NCI-H2227 treated with DMSO at 0.1 percent for 48 hours (cell line): ENCODE measurements at regions not wholly inside any gene's neighbourhood (a gene's known extent, or its start where the extent isn't known, plus 50 kb on each side); places are given as distances from the start of the nearest gene placed in this dataset.

Experiments used
- DNase-seq: peaks from one replicate; lab custom pipeline; 2025; lab: John Stamatoyannopoulos, UW

DNA sequence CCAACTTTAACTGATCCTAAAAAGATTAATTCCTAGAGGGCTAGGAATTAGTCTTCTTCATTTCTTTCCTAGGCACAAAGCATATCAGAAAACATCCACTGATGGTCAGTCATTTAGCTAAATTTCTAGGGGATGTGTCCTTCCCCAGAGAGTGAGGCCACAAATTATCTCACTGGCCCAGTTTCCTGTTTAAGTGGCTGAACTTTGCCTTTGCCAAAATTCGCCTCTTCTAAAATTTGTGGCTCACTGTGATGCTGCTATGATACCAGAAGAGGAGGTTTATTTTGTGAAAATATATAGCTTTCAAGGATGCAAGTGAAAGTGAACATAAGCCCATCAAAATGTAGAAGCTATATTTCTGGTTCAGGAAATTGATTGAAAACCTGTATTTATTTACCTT, 98.1 kb upstream of the FER start:
- DNase-seq, result no peak

DNA sequence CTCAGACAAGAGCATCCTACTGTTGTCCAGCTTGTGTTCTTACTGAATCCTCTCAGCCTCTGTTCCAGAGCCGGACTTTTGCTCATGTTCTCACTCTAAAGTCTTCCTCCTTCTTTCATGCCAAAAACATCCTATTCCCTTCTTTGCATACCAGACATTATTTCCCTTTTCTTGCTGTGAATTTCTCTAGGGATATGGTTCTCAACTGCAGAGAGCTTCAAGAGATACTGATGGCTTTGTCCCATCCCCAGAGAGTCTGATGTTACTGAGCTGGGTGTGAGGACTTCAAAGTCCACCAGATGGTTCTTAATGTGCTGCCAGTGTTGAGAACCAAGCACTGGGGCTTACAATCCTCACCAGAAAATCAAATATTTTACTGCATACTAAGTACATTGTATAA, 98.6 kb upstream of the FER start:
- no peak for DNase-seq

DNA sequence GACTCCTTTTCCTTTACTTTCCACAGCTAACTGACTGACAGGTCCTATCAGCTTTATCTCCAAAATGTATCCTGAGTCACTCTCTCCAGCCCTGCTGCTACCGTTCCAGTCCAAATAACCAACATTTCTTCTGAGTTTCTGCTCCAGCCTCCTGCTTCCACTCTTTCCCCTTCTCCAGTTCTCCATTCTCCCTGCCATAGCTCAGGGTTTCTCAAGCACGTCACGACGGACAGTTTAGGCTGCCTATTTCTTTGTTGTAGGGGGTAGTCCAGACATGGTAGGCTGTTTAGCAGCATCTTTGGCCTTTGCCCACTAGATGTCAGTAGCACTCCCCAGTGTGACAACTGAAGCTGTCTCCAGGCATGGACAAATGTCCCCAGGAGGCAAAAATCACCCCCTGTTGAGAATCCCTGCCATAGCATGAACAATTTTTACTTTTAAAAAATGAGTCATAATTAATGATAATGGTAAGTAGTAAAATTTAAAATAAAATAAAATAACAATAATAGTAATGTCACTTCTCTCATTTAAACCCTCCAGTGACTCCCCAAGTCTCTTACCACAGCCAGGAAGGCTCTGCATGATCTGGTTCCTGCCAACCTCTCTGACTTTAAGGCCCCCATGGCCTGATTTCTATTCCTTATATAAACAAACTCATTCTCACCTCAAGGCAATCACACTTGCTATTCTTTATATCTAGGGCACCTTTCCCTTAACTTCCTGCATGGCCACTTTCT, 105.4 kb upstream of the FER start:
- DNase-seq, result peak; percentile 36

DNA sequence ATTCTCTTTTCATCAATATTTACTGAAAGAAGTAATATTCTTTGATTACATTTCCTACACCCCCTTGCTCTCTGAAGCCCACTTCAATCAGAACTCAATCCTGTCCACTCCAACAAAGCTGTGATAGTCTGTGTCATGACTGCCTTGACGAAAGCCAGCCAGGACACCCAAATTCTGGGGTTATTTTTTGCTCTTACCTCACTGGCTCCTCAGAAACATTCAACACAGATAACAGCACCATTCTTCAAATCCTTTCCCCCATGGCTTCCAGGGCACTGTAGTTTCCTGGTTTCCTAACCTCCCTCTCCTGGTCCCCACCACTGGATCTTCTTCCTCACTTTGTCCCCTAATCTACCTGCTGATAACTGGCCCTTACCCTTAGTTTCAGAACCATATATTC, 106.1 kb upstream of the FER start:
- DNase-seq, result no peak

DNA sequence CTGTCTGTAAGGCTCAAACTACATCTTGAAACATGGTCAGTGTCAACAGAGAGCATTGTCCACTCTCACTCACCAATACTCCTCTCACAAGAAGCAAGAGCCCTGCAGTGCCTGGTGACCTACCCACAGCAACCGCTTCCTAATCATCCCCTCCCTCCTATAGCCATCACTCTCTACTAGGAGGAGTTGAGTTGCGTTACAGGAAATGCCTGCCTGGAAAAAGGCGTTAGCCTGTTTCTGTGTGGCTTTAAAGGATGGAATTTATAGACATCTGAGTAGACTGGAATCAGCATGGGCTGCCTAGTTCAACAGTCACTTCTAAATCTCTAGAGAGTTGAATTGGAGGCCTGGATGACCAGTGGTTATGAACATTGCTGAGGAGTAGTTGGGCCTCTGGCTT, 108.3 kb upstream of the FER start:
- DNase-seq, result no peak

DNA sequence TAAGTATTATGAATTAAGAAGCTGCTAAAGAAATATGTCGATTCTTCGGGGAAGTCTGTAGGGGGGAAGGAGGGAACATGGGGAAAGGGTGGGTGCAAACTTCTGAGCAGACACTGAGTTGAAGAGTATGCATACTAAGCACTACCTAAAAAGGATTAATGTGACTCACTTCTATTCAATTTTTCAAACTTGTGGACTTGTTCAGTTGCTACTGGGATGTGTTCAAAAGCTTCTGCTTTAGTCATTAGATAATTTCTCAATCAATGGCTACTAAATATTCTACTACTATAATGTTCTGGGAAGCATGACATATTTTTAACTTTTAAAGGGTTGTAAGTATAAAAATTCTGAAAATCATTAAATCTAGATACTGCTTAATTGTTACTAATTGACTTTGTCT, 109.7 kb upstream of the FER start:
- DNase-seq, result no peak

DNA sequence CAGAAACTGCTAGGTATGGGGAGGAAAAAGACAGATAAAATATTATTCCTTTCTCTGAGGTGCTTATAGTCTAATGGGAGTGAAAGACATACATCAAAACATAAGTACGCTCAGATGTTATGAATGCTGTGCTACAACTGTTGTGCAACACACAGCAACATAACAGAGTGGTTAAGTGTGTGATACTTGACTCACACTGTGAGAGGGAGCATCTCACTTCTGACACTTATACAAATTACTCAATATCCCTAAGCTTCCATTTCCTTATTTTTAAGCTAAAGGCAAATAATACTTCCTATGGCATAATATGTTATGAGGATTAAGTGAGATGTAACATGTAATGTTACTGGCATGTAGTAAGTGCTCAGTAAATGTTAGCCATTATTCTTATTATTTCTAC, 110.6 kb upstream of the FER start:
- DNase-seq, result no peak

DNA sequence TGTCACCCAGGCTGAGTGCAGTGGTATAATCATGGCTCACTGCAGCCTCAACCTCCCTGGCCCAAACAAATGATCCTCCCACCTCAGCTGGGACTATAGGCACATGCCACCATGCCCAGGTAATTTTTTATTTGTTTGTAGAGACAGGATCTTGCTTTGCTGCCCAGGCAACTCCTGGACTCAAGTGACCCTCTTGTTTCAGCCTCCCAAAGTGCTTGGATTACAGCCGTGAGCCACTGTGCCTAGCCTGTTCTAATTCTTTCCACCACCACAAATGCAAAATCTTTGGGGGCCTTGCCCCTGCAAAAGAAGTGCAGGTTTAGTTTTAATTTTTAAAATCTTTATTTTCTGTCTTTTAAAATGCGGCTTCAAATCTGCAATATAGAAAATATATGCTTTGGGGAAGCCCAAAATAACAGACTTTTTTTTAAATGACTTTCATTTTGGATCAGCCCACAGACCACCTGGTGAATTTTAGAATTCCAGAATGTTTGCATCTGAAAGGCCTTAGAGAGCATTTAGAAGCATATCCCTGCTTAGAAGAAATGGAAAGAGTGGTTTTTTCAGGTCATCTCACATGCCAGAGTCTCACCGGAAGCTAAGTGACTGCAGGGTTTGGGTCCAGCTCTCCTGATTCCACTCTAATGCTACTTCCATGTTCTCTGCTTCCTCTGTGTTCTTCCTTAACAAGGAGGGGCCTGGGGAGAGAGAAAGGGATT, 111.4 kb upstream of the FER start:
- no peak for DNase-seq

DNA sequence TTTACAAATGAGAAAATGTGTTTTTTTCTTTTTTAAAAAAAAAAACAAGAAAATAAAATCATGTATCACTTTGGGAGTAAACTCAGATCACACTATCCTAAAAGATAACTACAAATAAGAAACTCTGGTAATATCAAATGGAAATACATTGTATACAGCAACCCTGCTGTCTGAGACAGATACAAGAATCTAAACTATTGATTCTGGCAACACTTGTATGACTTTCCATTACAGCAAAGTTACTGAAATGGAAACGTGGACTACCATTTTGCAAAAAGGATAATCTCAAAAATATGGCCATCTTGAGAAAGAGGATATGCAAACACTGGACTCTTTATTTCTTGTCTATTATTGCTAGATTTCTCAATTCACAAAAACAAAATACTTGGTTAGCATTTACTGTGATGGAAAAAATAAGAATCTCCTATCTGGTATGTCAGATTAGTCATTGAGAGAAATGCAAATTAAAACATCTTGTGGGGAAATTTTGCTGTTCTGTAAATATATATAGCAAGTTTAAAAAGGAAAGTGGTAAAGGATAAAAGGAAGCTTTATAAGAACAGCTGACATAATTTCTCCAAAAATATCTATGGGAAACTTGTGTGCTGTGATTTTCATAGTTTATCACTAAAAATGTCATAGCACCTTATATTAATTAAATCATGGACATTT, 112.9 kb upstream of the FER start:
- no peak for DNase-seq

DNA sequence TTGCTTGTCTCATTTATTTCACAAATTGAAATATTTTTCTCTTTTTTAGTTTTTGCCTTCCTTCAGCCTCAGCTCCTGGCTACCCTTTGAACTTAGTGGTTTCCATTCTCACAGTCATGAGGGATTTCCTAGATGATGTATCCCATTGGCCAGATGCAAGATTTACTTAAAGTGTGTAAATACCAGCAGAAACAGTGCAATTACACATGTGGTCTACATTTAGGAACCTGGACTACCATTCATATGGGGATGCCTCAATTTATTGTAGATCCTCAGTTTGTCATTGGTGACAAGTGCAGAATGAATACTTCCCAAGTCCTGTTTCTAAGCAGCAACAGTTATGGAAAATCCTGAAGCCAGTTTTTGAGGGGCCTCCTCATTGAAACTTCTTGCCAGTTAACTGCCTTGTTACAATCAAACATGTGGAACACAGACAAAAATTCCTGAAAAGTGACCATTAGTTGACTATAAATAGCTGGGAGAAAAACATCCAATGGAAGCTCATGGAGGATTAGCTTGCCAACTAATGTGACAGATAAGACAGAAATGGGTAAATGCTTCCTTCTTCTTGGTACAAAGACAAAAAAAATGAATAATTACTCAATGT, 113.6 kb upstream of the FER start:
- no peak for DNase-seq

DNA sequence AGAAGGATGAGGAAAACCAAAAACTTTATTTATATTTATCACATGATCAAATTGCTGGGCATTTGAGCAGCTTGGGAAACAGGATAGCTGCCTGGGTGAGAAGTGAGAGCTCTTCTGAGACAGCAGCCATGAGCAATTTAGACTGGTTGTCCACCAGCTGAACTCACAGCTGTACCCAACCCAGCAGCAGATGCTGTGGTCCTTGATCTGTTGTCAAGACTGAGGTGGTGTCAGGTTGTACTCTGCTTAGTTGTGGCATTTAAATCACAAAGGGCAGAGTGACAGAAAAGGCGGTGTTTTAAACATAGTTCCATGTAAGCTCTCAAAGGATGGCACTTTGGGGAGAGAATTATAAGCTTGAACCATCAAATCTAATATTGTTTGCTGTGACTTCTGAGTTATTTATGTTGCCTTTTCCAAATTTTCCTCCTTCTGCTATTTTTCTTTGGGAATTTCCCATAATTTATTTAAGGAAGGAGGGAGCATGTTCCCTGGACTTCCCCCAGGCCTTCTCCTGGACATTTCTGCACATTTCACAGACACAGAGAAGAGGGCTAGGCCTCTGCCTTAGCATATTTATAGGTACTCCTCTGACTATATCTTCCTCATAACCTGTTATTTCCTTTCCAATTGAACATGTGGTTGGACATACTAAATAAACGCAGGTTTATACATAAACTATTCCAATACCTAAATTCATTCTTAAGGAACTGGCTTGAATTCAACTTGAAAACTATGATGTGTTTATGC, 117.7 kb upstream of the FER start:
- no peak for DNase-seq

DNA sequence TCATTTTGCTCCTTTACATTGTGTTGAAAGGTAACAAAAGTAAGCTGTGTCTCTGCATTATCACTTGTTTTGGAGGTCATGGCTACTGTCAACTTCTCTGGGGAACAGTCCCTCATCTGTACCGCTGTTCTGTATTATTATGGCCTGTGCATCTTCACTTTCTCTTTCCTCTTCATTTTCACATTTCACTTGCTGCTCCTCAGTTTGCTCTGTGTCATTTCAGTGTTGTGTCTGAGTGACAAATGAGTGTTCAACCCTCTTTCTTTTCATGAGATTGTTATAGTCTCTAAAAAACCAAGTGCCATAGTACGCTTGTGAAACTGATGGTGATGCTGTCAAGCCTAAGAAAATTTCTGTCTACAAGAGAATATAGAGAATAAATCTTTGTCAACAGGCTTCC, 122.0 kb upstream of the FER start:
- DNase-seq, result no peak

DNA sequence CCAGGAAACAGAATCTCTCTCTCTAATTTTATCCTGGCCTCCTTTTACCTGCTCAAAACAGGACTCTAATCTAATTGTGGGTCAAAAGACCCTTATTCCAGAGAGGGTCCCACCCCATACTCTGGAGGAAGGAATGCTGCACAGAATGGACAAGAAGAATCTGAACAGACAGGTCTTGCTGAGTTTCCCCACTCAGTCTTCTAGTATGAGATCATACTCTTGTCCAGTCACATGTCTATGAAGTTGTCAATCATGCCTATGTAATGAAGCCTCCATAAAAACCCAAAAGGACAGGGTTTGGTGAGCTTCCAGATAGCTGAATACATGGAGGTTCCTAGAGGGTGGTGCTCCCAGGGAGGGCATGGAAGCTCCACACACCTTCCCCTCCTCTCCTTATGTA, 123.9 kb upstream of the FER start:
- DNase-seq, result no peak

DNA sequence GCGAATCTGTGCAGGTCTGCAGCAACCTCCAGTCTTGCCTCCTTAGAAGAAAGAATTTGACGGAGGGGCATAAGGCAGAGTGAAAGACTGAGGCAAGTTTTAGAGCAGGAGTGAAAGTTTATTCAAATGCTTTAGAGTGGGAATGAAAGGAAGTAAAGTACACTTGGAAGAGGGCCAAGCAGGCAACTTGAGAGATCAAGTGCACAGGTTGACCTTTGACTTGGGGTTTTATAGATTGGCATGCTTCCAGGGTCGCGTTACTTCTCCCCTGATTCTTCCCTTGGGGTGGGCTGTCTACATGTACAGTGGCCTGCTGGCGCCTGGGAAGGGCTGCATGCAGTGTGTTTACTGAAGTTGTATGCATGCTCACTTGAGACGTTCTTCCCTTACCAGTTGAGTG, 127.2 kb upstream of the FER start:
- no peak for DNase-seq

DNA sequence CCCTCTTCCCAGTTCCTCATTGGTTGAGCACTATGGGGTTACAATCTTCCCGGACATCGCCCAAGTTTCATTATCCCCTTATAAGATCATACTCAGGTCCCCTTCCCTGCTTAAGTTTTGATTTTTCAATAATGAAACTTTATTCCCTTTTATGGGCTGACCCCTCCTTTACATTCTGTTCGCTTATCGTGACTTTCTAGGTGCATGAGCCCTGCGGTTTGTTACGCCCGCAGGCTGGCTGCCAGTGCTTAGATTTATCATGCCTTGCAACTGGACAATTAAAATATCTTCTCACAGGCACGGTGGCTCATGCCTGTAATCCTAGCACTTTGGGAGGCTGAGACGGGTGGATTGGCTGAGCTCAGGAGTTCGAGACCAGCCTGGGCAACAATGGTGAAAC, 127.9 kb upstream of the FER start:
- DNase-seq, result no peak

DNA sequence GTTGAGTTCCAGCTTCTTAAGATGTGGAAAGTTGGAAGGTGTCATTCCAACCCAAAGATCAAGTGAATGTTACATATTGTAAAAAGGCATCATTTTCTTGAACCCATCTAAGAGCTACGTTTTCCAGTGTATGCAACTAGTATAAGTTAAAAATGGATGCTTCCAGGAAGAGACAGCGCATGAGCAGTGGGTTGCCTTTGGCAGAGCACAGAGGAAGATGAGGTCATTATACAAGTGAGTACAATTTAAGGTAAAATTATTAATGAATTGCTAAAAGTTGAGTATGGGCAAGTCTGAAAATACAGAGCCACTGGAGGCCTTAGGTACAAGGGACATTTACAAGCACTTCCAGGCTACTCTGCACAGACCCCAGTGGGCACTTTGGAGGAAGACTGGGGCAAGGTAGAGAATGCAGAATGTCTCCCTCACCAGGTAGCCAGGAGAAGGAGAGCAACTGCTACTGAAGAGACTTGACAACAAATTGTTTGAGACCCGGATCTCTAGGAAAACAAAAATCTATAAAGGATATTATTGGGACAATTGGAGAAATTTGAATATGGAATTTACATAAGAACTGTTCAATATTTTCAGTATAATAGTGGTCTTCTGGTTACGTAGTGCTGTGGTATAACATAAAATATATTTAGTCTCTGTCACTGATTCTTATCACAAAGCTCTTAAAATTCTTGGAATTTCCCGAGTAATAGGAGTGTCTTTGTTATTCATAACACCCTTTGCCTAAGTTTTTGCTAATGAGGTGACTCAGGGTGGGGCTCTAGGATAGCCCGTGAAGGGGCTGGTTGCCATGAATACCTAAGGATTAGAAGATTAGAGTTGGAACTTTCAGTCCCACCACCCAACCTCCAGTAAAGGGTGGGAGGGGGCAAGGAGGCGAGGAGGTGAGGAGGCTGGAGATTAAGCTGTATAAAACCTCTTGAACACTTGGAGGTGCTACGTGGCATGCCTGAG, 129.9 kb upstream of the FER start:
- DNase-seq, result no peak

DNA sequence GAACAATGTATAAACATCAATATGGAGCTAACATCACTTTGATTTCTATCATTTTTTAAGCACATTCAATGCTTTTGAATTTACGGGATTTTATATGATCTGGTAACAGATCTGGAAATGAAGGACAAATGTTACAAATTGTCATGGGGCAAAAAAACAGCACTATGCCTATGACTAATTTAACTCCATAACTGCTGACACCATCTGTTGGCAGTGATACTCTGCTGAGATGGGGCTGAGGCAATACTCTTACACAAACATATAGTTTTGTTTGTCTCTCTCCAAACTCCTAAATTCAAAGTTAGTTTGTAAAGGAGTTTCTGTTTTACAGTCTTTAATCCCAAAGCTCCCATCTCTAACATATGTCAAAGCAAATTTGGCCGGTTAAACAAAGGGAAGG, 132.5 kb upstream of the FER start:
- no peak for DNase-seq

DNA sequence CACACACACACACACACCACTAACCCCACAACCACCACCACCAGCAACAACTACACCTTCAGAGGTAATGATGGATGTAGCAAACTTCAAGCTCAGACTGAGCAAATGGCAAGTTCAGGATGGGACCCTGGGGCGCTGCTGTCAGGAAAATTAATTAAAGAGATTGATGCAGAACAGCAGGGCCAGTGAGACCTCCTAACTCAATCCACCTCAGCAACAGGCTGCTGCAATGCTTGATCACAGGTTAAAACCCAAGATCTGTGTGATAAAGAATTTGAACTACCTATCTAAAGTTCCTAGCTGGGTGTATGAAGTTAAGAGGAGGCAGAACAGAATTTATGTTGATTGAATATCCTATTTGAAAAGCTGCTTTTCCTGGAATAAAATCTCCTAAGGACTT, 140.3 kb upstream of the FER start:
- no peak for DNase-seq

DNA sequence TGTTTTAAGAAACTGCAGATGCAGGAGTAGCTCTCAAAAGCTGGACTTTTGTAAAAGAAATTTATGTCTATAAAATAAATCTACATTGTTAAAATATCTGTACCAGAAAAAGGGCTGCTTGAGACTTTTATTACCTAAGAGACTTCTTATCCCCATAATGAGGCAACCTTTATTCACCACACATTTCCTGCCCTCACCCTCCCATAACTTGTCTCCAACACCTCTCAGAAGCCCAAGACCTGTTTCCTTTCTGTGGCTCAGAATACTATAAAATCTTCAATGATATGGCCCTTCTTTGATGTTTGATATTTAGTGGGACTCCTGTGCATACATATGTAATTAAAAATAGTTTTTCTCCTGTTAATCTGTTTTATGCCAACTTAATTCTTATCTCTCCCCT, 141.5 kb upstream of the FER start:
- no peak for DNase-seq

DNA sequence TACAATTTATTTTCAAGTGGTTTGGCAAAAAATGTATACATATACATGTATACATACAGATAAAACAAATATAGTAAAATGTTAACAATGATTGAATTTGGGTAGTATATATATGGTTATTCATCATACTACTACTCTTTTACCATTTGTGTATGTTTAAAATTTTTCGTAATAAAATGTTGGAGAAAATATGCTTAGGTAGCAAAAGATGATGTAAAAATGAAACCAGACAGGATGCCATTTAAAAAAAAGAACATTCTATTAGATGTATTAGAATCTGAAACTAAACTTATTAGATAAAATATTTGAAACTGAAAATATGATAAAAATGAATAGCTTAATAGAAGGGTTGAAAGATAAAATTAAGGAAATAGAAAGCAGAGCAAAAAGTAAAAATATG, 144.9 kb upstream of the FER start:
- no peak for DNase-seq

DNA sequence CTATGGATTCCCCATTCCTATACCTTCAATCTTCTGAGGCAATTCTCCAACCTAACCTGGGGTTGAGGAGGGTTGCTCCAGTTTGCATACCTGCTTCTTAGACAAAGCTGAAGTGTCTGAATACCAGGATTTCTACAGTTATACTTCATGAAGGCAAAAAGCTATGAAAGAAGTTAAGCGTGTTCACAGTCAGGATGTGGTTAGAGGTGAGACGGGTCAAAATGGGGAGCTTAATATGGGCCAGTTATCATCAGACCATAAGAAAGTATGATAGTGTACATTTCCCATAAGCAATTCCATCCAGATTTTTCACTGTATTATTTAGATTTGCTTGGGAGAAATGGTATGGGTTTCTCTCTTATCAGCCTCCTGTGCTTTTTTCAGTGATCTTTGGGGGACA, 156.9 kb upstream of the FER start:
- DNase-seq, result no peak
